ENCODE measurements at regions not wholly inside any gene's neighbourhood (a gene's known extent, or its start where the extent isn't known, plus 50 kb on each side); places are given as distances from the start of the nearest gene placed in this dataset.

DNA sequence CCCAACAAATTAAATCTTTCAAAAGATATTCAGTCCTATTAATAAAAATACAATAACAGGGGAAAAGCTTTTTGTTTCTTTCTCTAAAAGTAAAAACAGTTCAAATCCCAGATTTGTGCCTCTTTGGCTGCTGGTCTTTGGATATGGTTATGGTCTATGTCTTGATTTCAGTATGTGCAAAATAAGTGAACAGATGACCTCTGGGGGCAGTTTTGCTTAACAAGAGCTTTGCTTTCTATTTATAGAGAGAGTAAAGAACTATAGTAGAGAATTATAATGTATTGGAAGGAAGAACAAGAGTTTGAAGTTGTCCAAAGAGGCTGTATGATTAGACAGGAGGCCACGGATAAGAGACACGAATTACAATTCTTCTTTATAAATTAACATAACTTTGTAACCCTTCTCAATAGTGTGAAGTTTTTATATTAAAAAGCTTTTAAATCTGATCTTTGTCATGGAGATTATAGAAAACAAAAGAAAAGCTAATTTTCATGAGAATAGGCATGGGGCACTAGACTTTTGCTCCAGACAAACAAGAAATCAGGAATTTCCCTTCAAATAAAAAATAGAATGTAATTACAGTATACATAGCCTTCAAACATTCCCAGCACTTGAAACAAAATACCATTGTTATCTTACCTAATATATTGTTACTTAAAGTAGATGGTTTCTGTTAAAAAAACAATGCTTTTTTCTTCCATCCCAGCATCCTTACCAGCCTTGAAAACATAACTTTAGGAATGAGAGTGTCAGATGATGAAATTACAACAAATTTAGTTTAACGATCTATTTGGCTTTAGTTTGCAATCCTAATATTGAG lies 432.7 kb upstream of the ARHGEF26 start:
- no peak overlapping the region for H3K9ac ChIP-seq (ENCODE audit: low read length)
- H3K27me3 ChIP-seq (replicated peaks in 1 of 4; ENCODE audit: control extremely low read depth in 1 of 4, control insufficient read depth in 3 of 4, insufficient read depth in 4 of 4, low read length in 3 of 4): no peaks in the 10 kb centered on the region
- ChIA-PET CTCF (no interaction called here), POLR2A (no interaction called here)
- DNase-seq (no peak), ATAC-seq (ENCODE audit: low read depth) (no peak)
- no peaks in the 10 kb centered on the region for H3K36me3 ChIP-seq (replicated peaks in 1 of 2; ENCODE audit: control extremely low read depth in 1 of 2, control insufficient read depth in 1 of 2, extremely low read depth in 1 of 2, insufficient read depth in 2 of 2, low read length in 1 of 2)
- no peak overlapping the region for H3K4me3 Mint-ChIP-seq
- peaks cover 3% of the 10 kb centered on the region for H3K27me3 Mint-ChIP-seq
- H3K27ac ChIP-seq (ENCODE audit: low read length in 2 of 2): no peak overlapping the region
- intact Hi-C loops (cut with micrococcal nuclease): no loop called here
- H3K9me3 Mint-ChIP-seq (ENCODE audit: insufficient read depth): no peaks in the 10 kb centered on the region
- H4K20me1 ChIP-seq (ENCODE audit: control insufficient read depth, insufficient read depth, low read length, poor library complexity, severe bottlenecking): no peaks in the 10 kb centered on the region
- H3K4me2 ChIP-seq (replicated peaks; ENCODE audit: low read depth, low read length, poor library complexity, severe bottlenecking): no peak overlapping the region
- H3K4me1 ChIP-seq (ENCODE audit: control insufficient read depth in 2 of 2, insufficient read depth in 2 of 2, low read length in 2 of 2): no peaks in the 10 kb centered on the region
- no peaks in the 10 kb centered on the region for H3K9me3 ChIP-seq (ENCODE audit: control extremely low read depth in 1 of 3, control insufficient read depth in 2 of 3, insufficient read depth in 1 of 3, low read length in 2 of 3)
- no peak overlapping the region for H3K4me3 ChIP-seq (ENCODE audit: control extremely low read depth in 1 of 5, extremely low read depth in 1 of 5, insufficient read depth in 1 of 5, low read depth in 2 of 5, low read length in 4 of 5)
- TF ChIP-seq CTCF (IDR thresholded peaks at IDR 0.05): no peak
- TF ChIP-seq EZH2 (IDR thresholded peaks at IDR 0.05; ENCODE audit: borderline replicate concordance, insufficient read depth, low read depth, low read length, poor library complexity, severe bottlenecking): no peak
- H3K27ac Mint-ChIP-seq: no peak overlapping the region
- no peak overlapping the region for H2AFZ ChIP-seq (ENCODE audit: insufficient read depth, low read depth, low read length, poor library complexity, severe bottlenecking)
- H3K4me1 Mint-ChIP-seq: no peaks in the 10 kb centered on the region
- WGBS (ENCODE audit: insufficient coverage): no CpG with 5 or more reads among the region's 3 CpGs
- no peaks in the 10 kb centered on the region for H3K79me2 ChIP-seq (ENCODE audit: control insufficient read depth, insufficient read depth, low read length)

GRCh38 chr3:153693207-153693606 lies 428.0 kb upstream of the ARHGEF26 start:
- TF ChIP-seq EZH2 (IDR thresholded peaks at IDR 0.05; ENCODE audit: borderline replicate concordance, insufficient read depth, low read depth, low read length, poor library complexity, severe bottlenecking) (no peak), CTCF (IDR thresholded peaks at IDR 0.05) (no peak)
- Mint-ChIP-seq H3K4me3 (no peak overlapping the region), H3K4me1 (no peaks in the 10 kb centered on the region), H3K9me3 (ENCODE audit: insufficient read depth) (no peaks in the 10 kb centered on the region), H3K27ac (no peak overlapping the region), H3K27me3 (peaks cover 3% of the 10 kb centered on the region)
- no peaks in the 10 kb centered on the region for H3K9me3 ChIP-seq (ENCODE audit: control extremely low read depth in 1 of 3, control insufficient read depth in 2 of 3, insufficient read depth in 1 of 3, low read length in 2 of 3)
- no peaks in the 10 kb centered on the region for H3K79me2 ChIP-seq (ENCODE audit: control insufficient read depth, insufficient read depth, low read length)
- DNase-seq (no peak), ATAC-seq (ENCODE audit: low read depth) (no peak)
- H3K27ac ChIP-seq (ENCODE audit: low read length in 2 of 2): no peak overlapping the region
- H3K4me1 ChIP-seq (ENCODE audit: control insufficient read depth in 2 of 2, insufficient read depth in 2 of 2, low read length in 2 of 2): no peaks in the 10 kb centered on the region
- H4K20me1 ChIP-seq (ENCODE audit: control insufficient read depth, insufficient read depth, low read length, poor library complexity, severe bottlenecking): no peaks in the 10 kb centered on the region
- CTCF ChIA-PET: interaction anchor here (0.6 kb wide), 1 partner anchor 10 kb away, joined by 3 read pairs; no protein-coding TSS in a partner anchor
- no peak overlapping the region for H3K4me2 ChIP-seq (replicated peaks; ENCODE audit: low read depth, low read length, poor library complexity, severe bottlenecking)
- no peak overlapping the region for H3K9ac ChIP-seq (ENCODE audit: low read length)
- POLR2A ChIA-PET: no interaction called here
- H2AFZ ChIP-seq (ENCODE audit: insufficient read depth, low read depth, low read length, poor library complexity, severe bottlenecking): no peak overlapping the region
- no peaks in the 10 kb centered on the region for H3K27me3 ChIP-seq (replicated peaks in 1 of 4; ENCODE audit: control extremely low read depth in 1 of 4, control insufficient read depth in 3 of 4, insufficient read depth in 4 of 4, low read length in 3 of 4)
- no peak overlapping the region for H3K4me3 ChIP-seq (ENCODE audit: control extremely low read depth in 1 of 5, extremely low read depth in 1 of 5, insufficient read depth in 1 of 5, low read depth in 2 of 5, low read length in 4 of 5)
- intact Hi-C loops (cut with micrococcal nuclease): no loop called here
- WGBS (ENCODE audit: insufficient coverage): no CpG with 5 or more reads among the region's 3 CpGs
- H3K36me3 ChIP-seq (replicated peaks in 1 of 2; ENCODE audit: control extremely low read depth in 1 of 2, control insufficient read depth in 1 of 2, extremely low read depth in 1 of 2, insufficient read depth in 2 of 2, low read length in 1 of 2): no peaks in the 10 kb centered on the region
